ENCODE measurements at regions not wholly inside any gene's neighbourhood (a gene's known extent, or its start where the extent isn't known, plus 50 kb on each side); places are given as distances from the start of the nearest gene placed in this dataset.

DNA sequence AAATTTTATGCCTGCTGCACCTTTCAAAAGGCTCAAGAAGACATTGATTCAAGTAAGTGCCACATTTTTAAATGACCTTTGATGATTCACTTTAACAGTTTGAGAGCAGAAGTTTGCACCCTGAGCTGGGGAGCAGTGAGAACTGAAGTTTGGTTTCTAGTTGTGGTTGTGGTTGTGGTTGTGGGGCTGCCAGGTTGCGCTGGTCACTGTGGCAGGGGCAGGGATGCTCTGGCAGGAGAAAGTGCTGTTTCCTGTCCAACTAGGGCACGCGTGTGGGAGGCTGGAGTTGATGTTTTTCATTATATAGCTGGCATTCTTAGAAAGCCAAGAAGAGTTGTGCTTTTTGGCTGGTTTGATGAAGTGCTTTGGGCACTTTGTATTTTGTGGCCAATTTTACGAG, 339.7 kb upstream of the NR2F2 start:
- no peak for DNase-seq (ENCODE audit: low read depth, low spot score)

GRCh38 chr15:95994418-95994817, 336.1 kb upstream of the NR2F2 start:
- no peak for DNase-seq (ENCODE audit: low read depth, low spot score)

- no peak for DNase-seq (ENCODE audit: low read depth, low spot score)
Measured at GRCh38 chr15:95995375-95996168, 334.9 kb upstream of the NR2F2 start.

DNA sequence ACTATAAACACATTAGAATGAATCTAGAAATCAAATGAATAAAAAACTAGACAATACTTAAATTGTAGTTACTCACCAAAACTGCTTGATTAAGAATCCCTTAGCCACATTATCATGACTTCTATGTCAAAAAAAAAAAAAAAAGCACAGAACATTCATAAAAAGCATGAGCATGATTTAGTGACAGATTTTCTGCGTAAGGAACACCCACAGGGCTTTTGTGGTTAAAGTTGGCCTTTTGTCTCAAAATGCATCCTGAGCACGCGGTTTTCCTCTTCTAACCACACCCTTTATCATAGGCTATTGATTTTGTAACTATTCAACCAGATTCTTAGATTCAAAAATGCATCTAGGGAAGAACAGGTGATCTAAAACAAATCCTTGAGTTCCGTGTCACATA, 334.0 kb upstream of the NR2F2 start:
- DNase-seq (ENCODE audit: low read depth, low spot score), result no peak

GRCh38 chr15:95998935-95999334, 331.6 kb upstream of the NR2F2 start:
- DNase-seq (ENCODE audit: low read depth, low spot score), result no peak

GRCh38 chr15:96002890-96003859, 327.3 kb upstream of the NR2F2 start:
- DNase-seq (ENCODE audit: low read depth, low spot score), result no peak

DNA sequence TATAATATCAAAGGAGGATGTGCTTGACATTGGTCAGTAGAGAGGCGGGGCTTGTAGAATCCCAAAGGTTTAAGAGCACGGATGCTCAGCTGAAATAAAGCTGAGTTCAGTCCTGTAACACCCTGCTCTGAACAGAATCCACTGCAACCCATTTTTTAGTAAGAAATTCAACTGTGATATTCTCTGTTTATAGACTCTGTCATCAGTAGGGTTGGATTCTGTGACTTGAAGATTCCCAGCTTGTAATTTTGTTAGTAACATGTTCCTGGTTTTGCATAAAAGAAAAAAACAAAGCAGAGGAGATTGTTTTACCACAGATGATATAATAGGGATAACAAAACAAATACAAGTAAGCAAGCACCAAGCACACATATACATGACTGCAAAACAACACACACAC, 324.6 kb upstream of the NR2F2 start:
- DNase-seq (ENCODE audit: low read depth, low spot score), result no peak

DNA sequence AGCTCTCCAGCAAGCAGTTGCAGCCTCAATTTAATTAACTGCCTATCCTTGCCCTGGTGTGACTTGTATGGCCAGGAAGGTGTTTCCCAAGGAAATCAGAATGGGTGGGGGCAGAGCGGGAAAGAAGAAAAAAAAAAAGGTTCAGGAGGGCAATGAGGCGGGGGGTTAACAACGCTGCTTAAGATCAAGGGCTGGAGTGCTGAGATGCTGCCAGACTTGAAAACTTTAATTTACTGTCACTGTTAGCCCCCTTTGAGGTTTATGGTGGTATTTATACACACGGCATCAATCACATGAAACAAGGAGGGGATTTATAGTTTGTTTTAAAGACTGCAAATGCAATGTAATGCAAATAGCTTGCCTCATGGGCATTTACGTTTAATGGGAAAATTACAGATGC, 319.4 kb upstream of the NR2F2 start:
- DNase-seq (ENCODE audit: low read depth, low spot score), result no peak

DNA sequence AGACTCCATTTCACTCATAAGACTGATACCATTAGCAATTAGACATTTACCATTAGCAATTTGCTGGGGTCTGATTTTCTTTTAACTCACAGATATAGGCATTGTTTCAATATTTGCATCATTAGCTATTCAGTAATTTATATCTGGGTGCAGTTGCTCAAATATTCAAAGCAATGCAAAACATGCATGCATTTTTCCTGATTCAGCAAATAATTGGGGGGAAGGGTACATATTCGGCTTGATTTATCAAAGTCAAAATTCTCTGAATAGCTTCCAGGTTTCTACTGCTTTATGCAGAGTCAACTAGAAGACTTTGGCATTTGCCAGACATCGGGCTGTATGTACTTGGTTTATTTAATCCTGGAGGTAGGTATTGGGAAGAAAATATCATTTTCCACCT, 315.6 kb upstream of the NR2F2 start:
- no peak for DNase-seq (ENCODE audit: low read depth, low spot score)

GRCh38 chr15:96019114-96019513, 311.4 kb upstream of the NR2F2 start:
- DNase-seq (ENCODE audit: low read depth, low spot score), result no peak

DNA sequence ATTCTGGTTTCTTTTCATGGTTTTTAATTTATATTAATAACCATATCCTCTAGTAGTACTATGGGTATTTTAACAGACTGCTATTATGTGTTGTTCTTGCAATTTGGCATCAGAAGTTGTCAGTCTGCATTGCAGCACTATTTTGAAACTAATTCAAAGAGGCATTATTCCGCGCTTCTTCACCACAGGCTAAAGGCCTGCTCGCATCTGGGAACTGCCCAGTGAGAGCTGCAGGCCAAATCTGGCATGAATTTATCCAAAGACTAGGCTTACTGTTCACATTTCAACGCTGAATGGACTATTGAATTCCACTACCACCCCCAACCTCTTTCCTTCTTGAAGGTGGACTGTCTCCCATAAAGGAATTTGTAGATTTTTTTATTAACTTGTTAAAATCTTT, 310.4 kb upstream of the NR2F2 start:
- no peak for DNase-seq (ENCODE audit: low read depth, low spot score)

DNA sequence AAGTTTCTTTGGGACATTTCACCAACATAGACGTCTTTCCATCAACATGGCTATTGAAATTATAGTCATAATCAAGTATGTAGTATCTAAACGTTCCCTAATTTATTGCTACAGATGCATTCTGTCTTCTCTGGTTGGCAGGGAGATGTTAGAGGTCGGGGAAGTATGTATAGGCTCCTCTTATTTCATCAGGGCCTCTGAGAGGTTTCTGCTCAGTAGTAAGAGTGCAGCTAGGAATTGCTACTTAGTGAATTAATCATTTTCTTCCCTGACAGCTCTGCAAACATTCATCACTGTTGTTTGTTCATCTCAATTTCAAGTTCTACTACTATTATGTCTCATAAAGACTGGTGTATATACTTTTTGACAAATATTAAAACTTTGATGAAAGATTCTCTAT, 309.7 kb upstream of the NR2F2 start:
- DNase-seq (ENCODE audit: low read depth, low spot score), result no peak

GRCh38 chr15:96023081-96023480, 307.4 kb upstream of the NR2F2 start:
- no peak for DNase-seq (ENCODE audit: low read depth, low spot score)

DNA sequence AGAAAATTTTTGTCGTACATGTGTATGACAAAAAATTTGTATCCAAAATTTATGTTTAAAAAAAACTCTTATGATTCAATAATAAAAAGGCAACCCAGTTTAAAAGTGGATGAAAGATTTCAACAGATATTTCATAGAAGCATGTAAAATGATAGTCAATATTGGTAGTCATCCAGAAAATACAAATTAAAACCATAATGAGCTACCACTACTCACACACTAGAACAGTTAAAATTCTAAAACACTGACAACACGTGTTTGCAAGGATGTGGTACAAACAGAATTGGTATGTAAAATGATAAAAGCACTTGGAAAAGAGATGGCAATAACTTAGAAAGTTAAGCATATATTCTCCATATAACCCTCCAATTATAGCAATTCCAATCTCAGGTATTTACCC, 303.0 kb upstream of the NR2F2 start:
- no peak for DNase-seq (ENCODE audit: low read depth, low spot score)

DNA sequence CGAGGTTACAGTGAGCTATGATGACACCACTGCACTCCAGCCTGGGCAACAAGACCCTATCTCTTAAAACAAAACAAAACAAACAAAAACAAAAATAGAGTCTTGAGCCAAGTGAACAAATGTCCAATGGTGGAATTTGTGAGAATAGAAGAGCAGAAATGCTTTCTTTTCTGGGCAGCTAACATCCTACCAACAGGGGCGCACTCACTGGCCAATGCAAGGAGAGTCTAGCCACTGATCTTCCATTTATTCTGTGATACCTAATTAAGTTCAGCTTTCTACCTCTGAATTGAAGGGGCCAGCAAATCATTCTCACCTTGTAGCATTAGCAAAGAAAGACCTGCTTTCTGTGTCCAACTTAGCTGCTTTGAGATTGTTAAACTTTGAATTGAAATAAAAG, 301.9 kb upstream of the NR2F2 start:
- DNase-seq (ENCODE audit: low read depth, low spot score), result no peak

GRCh38 chr15:96029172-96029571, 301.3 kb upstream of the NR2F2 start:
- DNase-seq (ENCODE audit: low read depth, low spot score), result no peak

DNA sequence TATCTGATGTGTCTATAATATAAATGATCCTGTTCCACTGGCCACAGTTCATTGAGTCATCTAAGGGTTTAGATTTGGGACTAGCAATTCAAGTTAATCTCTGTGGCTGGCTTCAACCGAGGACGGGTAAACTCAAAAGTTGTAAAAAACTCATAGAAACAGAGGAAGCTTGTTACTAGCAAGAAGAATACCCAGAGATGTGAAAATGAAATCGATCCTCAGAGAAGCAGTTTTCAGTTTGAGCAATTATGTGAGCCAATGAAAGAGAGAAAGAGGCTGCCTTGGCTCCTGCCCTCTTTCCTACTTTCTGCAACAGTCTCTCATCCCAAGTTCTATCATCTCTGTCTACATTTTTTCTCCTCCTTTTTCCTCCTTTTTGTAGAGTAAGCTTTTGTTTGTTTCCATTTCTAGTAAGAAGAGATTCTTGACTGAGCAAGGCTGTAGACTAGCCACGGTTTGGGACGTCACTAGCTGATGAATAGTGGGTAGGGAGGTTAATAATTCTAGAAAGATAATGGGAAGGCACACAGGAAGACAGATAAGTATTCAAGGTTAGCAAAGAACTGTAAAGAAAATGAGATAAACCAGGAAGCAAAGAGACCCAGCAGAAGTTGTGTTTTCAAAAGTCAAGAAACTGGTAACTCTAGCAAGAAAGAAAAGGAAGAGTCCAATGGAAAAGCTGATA, 298.9 kb upstream of the NR2F2 start:
- DNase-seq (ENCODE audit: low read depth, low spot score), result no peak

DNA sequence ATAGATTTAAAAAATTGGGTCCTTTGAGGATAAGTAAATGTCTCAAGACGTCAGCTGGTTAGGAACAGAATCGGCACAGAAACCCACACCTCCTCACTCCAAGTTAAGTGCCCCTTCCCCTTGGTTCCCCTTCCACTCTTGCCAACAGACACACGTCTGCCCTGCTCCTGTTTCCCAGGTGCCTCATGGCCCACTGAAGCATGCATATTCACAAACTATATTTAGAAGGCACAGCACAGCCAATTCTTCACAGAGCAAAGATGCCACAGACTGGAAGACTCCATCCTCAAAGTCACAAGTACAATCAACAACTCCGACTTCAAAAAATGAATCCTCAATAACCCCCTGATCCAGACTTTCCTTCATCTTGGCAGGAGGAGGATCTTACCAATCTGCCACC, 295.4 kb upstream of the NR2F2 start:
- DNase-seq (ENCODE audit: low read depth, low spot score), result no peak

- DNase-seq (ENCODE audit: low read depth, low spot score), result no peak
Measured at GRCh38 chr15:96035635-96036034, 294.9 kb upstream of the NR2F2 start.

DNA sequence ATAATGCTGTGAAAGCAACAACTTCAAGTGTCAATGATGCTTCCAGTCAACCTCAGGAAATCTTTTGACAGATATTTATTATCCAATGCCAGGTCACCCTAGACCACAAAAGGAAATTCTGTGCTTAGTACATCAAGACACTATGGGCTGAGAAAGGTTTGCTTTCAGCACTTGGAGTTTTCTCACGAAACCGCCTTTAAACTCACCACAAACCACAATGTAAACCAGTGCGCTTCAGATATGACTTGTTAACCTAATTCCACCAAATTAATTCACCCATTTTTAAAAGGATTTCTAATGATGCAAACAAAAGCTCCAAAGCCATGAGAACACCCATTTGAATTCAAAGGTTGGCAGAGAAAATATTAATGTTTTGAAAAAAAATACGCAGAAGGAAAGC, 292.9 kb upstream of the NR2F2 start:
- DNase-seq (ENCODE audit: low read depth, low spot score), result no peak

DNA sequence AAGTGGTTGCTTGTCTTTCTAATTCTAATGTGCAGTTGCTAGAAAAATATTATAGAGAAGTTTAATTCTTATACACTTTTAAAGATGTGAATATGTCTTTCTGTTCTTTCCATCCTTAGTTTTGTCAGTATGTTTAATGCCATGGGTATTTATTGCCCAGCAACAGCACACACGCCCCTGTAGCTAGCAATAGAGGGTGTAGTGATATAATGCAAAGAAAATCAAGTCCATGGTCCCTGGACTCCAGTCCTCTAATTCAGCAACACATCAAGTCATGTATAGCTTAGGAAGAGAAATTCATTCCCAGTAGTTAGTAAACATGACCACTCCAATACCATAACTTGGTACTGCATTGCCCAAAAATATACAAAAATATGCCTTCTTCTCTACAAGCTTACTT, 292.4 kb upstream of the NR2F2 start:
- no peak for DNase-seq (ENCODE audit: low read depth, low spot score)

- DNase-seq (ENCODE audit: low read depth, low spot score), result no peak
Measured at GRCh38 chr15:96038650-96039049, 291.9 kb upstream of the NR2F2 start.
